B cell (primary cell): ENCODE measurements at regions not wholly inside any gene's neighbourhood (a gene's known extent, or its start where the extent isn't known, plus 50 kb on each side); places are given as distances from the start of the nearest gene placed in this dataset.

Experiments used
- EZH2 ChIP-seq: IDR thresholded peaks from 2 replicates; pipeline ENCODE4 v1.6.1; 2012; ENCODE audit warnings: borderline replicate concordance, low read depth, mild to moderate bottlenecking, moderate library complexity, low read length; ENCODE audit not compliant: insufficient read depth, poor library complexity, severe bottlenecking
- TF ChIP-seq, protein P1 (sequence below): fragments of 200-600 bp; IDR thresholded peaks from one replicate; pipeline ENCODE4 v1.8.0; 2022; ENCODE audit warnings: antibody characterized with exemption, mild to moderate bottlenecking

DNA sequence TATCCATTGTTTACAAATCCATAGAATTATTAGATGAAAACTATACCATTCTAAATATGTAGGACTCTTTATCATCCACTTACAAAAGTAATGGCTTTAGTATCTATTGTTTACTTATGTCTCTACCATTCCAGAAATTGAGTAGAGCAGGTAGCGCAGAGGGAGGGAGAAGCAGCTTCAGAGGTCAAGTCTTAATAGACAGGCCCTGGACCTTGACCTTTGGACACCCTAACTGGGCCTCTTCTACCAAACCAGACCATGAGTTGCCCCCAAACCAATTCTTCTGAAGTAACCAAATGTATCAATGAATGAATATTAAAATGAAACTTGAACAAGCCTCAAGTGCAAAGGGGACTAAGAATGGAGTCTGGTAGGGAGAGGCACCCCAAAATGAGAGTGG lies 124.9 kb upstream of the ANKRD55 start:
- TF ChIP-seq, protein P1, sequence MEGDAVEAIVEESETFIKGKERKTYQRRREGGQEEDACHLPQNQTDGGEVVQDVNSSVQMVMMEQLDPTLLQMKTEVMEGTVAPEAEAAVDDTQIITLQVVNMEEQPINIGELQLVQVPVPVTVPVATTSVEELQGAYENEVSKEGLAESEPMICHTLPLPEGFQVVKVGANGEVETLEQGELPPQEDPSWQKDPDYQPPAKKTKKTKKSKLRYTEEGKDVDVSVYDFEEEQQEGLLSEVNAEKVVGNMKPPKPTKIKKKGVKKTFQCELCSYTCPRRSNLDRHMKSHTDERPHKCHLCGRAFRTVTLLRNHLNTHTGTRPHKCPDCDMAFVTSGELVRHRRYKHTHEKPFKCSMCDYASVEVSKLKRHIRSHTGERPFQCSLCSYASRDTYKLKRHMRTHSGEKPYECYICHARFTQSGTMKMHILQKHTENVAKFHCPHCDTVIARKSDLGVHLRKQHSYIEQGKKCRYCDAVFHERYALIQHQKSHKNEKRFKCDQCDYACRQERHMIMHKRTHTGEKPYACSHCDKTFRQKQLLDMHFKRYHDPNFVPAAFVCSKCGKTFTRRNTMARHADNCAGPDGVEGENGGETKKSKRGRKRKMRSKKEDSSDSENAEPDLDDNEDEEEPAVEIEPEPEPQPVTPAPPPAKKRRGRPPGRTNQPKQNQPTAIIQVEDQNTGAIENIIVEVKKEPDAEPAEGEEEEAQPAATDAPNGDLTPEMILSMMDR, result no peak
- no peak for TF ChIP-seq EZH2
